IMR-90 (cell line): ENCODE measurements at regions not wholly inside any gene's neighbourhood (a gene's known extent, or its start where the extent isn't known, plus 50 kb on each side); places are given as distances from the start of the nearest gene placed in this dataset.

Experiments used
- ATAC-seq: fragments of 200-7000 bp; cut with Tn5 transposase; 2 replicates; pipeline ENCODE4 v1.9.1; 2020; ENCODE audit warnings: low read depth, mild to moderate bottlenecking, moderate library complexity
- BruUV-seq: library from RNA; stranded (reverse); fragments of 400-500 nt; replicated peaks from 2 replicates; lab custom pipeline; 2021; lab: Mats Ljungman, UMichigan
- CTCF ChIA-PET: fragments of 300-600 bp; formaldehyde crosslinking; extraction: SDS; loops from one replicate; lab custom pipeline; 2021; ENCODE audit warnings: antibody characterized with exemption; lab: Yijun Ruan, JAX
- POLR2A ChIA-PET: fragments of 300-600 bp; sonication (Branson Sonifier 250); formaldehyde crosslinking; loops from one replicate; lab custom pipeline; 2022; ENCODE audit warnings: antibody characterized with exemption; ENCODE audit not compliant: unreplicated experiment; lab: Charles Lee
- DNase-seq: peaks from one replicate; pipeline ENCODE4 v3.0.0; 2013
- H2AFZ ChIP-seq: replicated peaks from 2 replicates; pipeline ENCODE3; 2013; ENCODE audit warnings: low read length, mild to moderate bottlenecking; ENCODE audit not compliant: poor library complexity
- H2AK5ac ChIP-seq: 2 replicates; pipeline ENCODE4 v1.6.1; 2013; ENCODE audit warnings: low read depth, low read length, inconsistent platforms
- H2AK9ac ChIP-seq: replicated peaks from 2 replicates; pipeline ENCODE3; 2013; ENCODE audit warnings: mild to moderate bottlenecking, low read depth, low read length, moderate library complexity; ENCODE audit not compliant: poor library complexity
- H2BK120ac ChIP-seq: 2 replicates; pipeline ENCODE4 v1.6.1; 2013; ENCODE audit warnings: low read depth, low read length, inconsistent platforms
- H2BK15ac ChIP-seq: 3 replicates; pipeline ENCODE4 v1.6.1; 2013; ENCODE audit warnings: low read depth, low read length, inconsistent platforms
- H2BK20ac ChIP-seq: 2 replicates; pipeline ENCODE4 v1.6.1; 2013; ENCODE audit warnings: low read depth, mild to moderate bottlenecking, inconsistent platforms, low read length, moderate library complexity
- H2BK5ac ChIP-seq: 2 replicates; pipeline ENCODE4 v1.6.1; 2013; ENCODE audit warnings: mild to moderate bottlenecking, low read depth, low read length, inconsistent platforms; ENCODE audit not compliant: poor library complexity, severe bottlenecking
- H3K14ac ChIP-seq: replicated peaks from 2 replicates; pipeline ENCODE4 v1.6.1; 2013; ENCODE audit warnings: low read depth, low read length, inconsistent platforms
- H3K18ac ChIP-seq: 2 replicates; pipeline ENCODE4 v1.6.1; 2013; ENCODE audit warnings: low read depth, low read length, control low read depth
- H3K23ac ChIP-seq: 2 replicates; pipeline ENCODE4 v1.6.1; 2013; ENCODE audit warnings: low read depth, low read length, inconsistent platforms
- H3K27ac ChIP-seq: 2 replicates; pipeline ENCODE4 v1.5.1; 2013; ENCODE audit warnings: mild to moderate bottlenecking, control low read depth, low read length; ENCODE audit not compliant: insufficient read depth
- H3K27me3 ChIP-seq: 2 replicates; pipeline ENCODE4 v1.6.1; 2013; ENCODE audit warnings: low read length; ENCODE audit not compliant: control insufficient read depth, insufficient read depth
- H3K36me3 ChIP-seq: 2 replicates; pipeline ENCODE4 v1.6.1; 2013; ENCODE audit warnings: low read length, mixed read lengths; ENCODE audit not compliant: control insufficient read depth, insufficient read depth
- H3K4ac ChIP-seq: 2 replicates; pipeline ENCODE4 v1.6.1; 2013; ENCODE audit warnings: low read depth, low read length, inconsistent platforms
- H3K4me1 ChIP-seq: 2 replicates; pipeline ENCODE4 v1.6.1; 2013; ENCODE audit warnings: low read length, mixed read lengths; ENCODE audit not compliant: control insufficient read depth, insufficient read depth
- H3K4me2 ChIP-seq: 2 replicates; pipeline ENCODE4 v1.6.1; 2013; ENCODE audit warnings: low read depth, mild to moderate bottlenecking, control low read depth, low read length, moderate library complexity
- H3K4me3 ChIP-seq: 2 replicates; pipeline ENCODE4 v1.5.1; 2013; ENCODE audit warnings: low read depth, mild to moderate bottlenecking, control low read depth, low read length, moderate library complexity; ENCODE audit not compliant: insufficient read depth
- H3K56ac ChIP-seq: 2 replicates; pipeline ENCODE4 v1.6.1; 2013; ENCODE audit warnings: low read length, inconsistent platforms; ENCODE audit not compliant: insufficient read depth; ENCODE audit errors: extremely low read depth
- H3K79me1 ChIP-seq, 2 experiments: 2 replicates each; pipeline ENCODE4 v1.6.1; 2013; ENCODE audit warnings: low read length in 2 of 2, inconsistent platforms in 1 of 2, low read depth in 1 of 2
- H3K9ac ChIP-seq: 2 replicates; pipeline ENCODE4 v1.6.1; 2013; ENCODE audit warnings: low read depth, low read length, control low read depth
- H3K9me1 ChIP-seq: 2 replicates; pipeline ENCODE4 v1.6.1; 2013; ENCODE audit warnings: low read length, inconsistent platforms; ENCODE audit not compliant: insufficient read depth
- H3K9me3 ChIP-seq: 2 replicates; pipeline ENCODE4 v1.6.1; 2013; ENCODE audit warnings: low read length; ENCODE audit not compliant: control insufficient read depth, insufficient read depth
- H4K20me1 ChIP-seq: 2 replicates; pipeline ENCODE4 v1.6.1; 2013; ENCODE audit warnings: low read length, inconsistent platforms; ENCODE audit not compliant: insufficient read depth
- H4K5ac ChIP-seq: 2 replicates; pipeline ENCODE4 v1.6.1; 2013; ENCODE audit warnings: mild to moderate bottlenecking, low read depth, low read length, control low read depth
- H4K8ac ChIP-seq, 2 experiments: 2 replicates each; pipeline ENCODE4 v1.6.1; 2013; ENCODE audit warnings: low read depth in 2 of 2, low read length in 2 of 2, control low read depth in 1 of 2, inconsistent platforms in 1 of 2
- H4K91ac ChIP-seq: 2 replicates; pipeline ENCODE4 v1.6.1; 2013; ENCODE audit warnings: low read depth, low read length, inconsistent platforms; ENCODE audit not compliant: insufficient read depth
- CEBPB ChIP-seq: IDR thresholded peaks from 2 replicates; pipeline ENCODE4 v1.6.1; 2012; ENCODE audit warnings: low read depth, low read length, improper control_type of control experiment
- CHD1 ChIP-seq: IDR thresholded peaks from 2 replicates; pipeline ENCODE4 v1.6.1; 2012; ENCODE audit warnings: low read depth, low read length, improper control_type of control experiment
- ELK1 ChIP-seq: fragments of 150-350 bp; IDR thresholded peaks from 2 replicates; pipeline ENCODE4 v1.6.1; 2016; ENCODE audit warnings: low read depth, mild to moderate bottlenecking, low read length, moderate library complexity, borderline replicate concordance
- FOS ChIP-seq: fragments of 150-350 bp; IDR thresholded peaks from 2 replicates; pipeline ENCODE4 v1.6.1; 2016; ENCODE audit warnings: low read depth, low read length
- MAFK ChIP-seq: IDR thresholded peaks from 2 replicates; pipeline ENCODE4 v1.6.1; 2012; ENCODE audit warnings: low read depth, low read length, improper control_type of control experiment
- MAZ ChIP-seq: IDR thresholded peaks from 2 replicates; pipeline ENCODE4 v1.6.1; 2012; ENCODE audit warnings: low read depth, mild to moderate bottlenecking, low read length, improper control_type of control experiment, moderate library complexity, borderline replicate concordance
- NFE2L2 ChIP-seq: fragments of 150-350 bp; IDR thresholded peaks from 2 replicates; pipeline ENCODE4 v1.6.1; 2016; ENCODE audit warnings: low read depth, mild to moderate bottlenecking, low read length
- POLR2A ChIP-seq: IDR thresholded peaks from 2 replicates; pipeline ENCODE4 v1.6.1; 2012; ENCODE audit warnings: mild to moderate bottlenecking, low read depth, low read length
- RAD21 ChIP-seq: IDR thresholded peaks from 2 replicates; pipeline ENCODE4 v1.6.1; 2012; ENCODE audit warnings: low read length, improper control_type of control experiment
- SMC3 ChIP-seq: fragments of 150-350 bp; IDR thresholded peaks from 2 replicates; pipeline ENCODE4 v1.6.1; 2016; ENCODE audit warnings: low read depth, mild to moderate bottlenecking, antibody characterized with exemption, low read length, moderate library complexity
- USF2 ChIP-seq: fragments of 150-350 bp; IDR thresholded peaks from 2 replicates; pipeline ENCODE4 v1.6.1; 2017; ENCODE audit warnings: mild to moderate bottlenecking, antibody characterized with exemption, low read length, low read depth
- WGBS, 2 experiments: methylation state at CpG; one replicate each; pipeline versions ENCODE4 v1.1.5 to v1.1.7; 2013; ENCODE audit warnings: missing lambda C conversion rate in 2 of 2; ENCODE audit not compliant: insufficient read length in 1 of 2; ENCODE audit errors: extremely low coverage in 2 of 2; 5-methylcytosine and 5-hydroxymethylcytosine counted together
- dilution Hi-C: fragments of 300-500 bp; cut with HindIII; formaldehyde crosslinking; loops from one replicate; pipeline ENCODE4 v1.14.3; 2018; ENCODE audit warnings: low sequenced_read_pairs; ENCODE audit not compliant: unreplicated experiment
- in situ Hi-C: fragments of 300-500 bp; cut with MboI; formaldehyde crosslinking; loops from 3 replicates; pipeline ENCODE4 v1.14.3; 2019; ENCODE audit warnings: low sequenced_read_pairs, inconsistent platforms, mixed read lengths
- intact Hi-C: fragments of 100-400 bp; cut with micrococcal nuclease; formaldehyde crosslinking; loops from 2 replicates; pipeline ENCODE4 v1.10.0; 2022

GRCh38 chrY:12553909-12554308, 147.1 kb upstream of the USP9Y start:
- Histone ChIP-seq H3K18ac (no peak overlapping the region), H3K9me3 (no peaks in the 10 kb centered on the region), H4K5ac (no peak overlapping the region), H2BK15ac (no peak overlapping the region), H3K14ac (no peak overlapping the region), H4K20me1 (no peaks in the 10 kb centered on the region), H4K8ac (no peak overlapping the region), H2AK9ac (no peak overlapping the region), H3K27ac (no peak overlapping the region), H4K91ac (no peak overlapping the region), H3K4ac (no peak overlapping the region), H3K9ac (no peak overlapping the region), H3K79me1 (no peaks in the 10 kb centered on the region), H2AK5ac (no peak overlapping the region), H3K9me1 (no peaks in the 10 kb centered on the region), H3K4me2 (no peak overlapping the region), H3K23ac (no peak overlapping the region), H3K36me3 (no peaks in the 10 kb centered on the region), H2AFZ (no peak overlapping the region), H3K4me3 (no peak overlapping the region), H3K56ac (no peak overlapping the region), H2BK120ac (no peak overlapping the region), H2BK5ac (no peak overlapping the region), H2BK20ac (no peak overlapping the region), H3K4me1 (no peaks in the 10 kb centered on the region), H3K27me3 (no peaks in the 10 kb centered on the region)
- DNase-seq (no peak), ATAC-seq (no peak)
- no peak for TF ChIP-seq CHD1
- no peak for TF ChIP-seq USF2
- TF ChIP-seq MAFK, result no peak
- TF ChIP-seq FOS, result no peak
- no peak for TF ChIP-seq RAD21
- TF ChIP-seq NFE2L2, result no peak
- TF ChIP-seq MAZ, result no peak
- no peak for TF ChIP-seq POLR2A
- TF ChIP-seq CEBPB, result no peak
- no peak for TF ChIP-seq ELK1
- no peak for TF ChIP-seq SMC3
- WGBS, 2 experiments, result no CpG with 5 or more reads among the region's 1 CpG
- intact Hi-C loops (no loop called here), dilution Hi-C loops (no loop called here), in situ Hi-C loops (no loop called here)
- CTCF ChIA-PET, result no interaction called here
- no TSS peak for BruUV-seq
- POLR2A ChIA-PET, result no interaction called here
